ENCODE measurements at regions not wholly inside any gene's neighbourhood (a gene's known extent, or its start where the extent isn't known, plus 50 kb on each side); places are given as distances from the start of the nearest gene placed in this dataset.
"Not testable (repeated sequence)": the region's sequence is repeated elsewhere in the genome, so short reads cannot be mapped to it uniquely, and the experiment has no call there.

DNA sequence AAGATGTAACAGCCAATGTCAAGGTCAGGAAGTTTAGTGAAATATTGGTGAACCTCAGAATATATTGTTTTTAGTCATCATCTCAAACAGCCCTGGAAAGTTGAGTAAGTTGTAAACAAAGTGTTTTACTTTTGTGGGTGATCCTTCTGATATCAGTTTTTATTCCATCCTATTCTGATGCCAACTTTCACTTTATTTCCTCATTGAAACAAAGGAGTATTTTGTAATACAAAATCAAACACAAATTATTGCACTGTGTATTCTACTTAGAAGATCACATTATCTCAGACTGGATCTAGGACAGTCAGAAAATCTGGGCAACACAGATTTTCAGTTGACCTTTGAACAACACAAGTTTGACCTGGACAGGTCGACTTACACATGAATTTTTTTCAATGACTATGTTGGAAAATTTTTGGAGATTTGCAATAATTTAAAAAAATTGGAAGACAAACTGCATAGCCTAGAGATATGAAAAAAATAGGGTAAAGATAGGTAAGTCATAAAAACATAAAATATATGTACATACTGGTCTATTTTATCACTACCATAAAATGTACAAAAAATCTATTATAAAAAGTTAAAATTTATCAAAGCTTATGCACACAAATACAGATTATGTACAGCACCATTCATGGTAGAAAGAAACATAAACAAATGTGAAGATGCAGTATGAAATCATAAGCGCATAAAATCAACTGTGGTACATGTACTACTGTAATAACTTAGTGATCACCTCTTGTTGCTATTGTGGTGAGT, 709.1 kb upstream of the FAM241A start:
- H3K27ac ChIP-seq (ENCODE audit: low read depth in 1 of 2, low read length in 2 of 2), result no peak overlapping the region
- no peak for DNase-seq (ENCODE audit: low spot score)
- no peaks in the 10 kb centered on the region for H3K36me3 ChIP-seq (ENCODE audit: control insufficient read depth in 4 of 4, insufficient read depth in 3 of 4, low read depth in 1 of 4, low read length in 3 of 4)
- H3K27me3 ChIP-seq (ENCODE audit: control insufficient read depth in 4 of 4, insufficient read depth in 4 of 4, low read length in 3 of 4), result no peaks in the 10 kb centered on the region
- no peak overlapping the region for H3K9ac ChIP-seq (ENCODE audit: low read depth in 1 of 2, low read length in 2 of 2)
- H3K4me3 ChIP-seq (ENCODE audit: low read depth in 1 of 3, low read length in 3 of 3), result no peak overlapping the region
- no peaks in the 10 kb centered on the region for H3K4me1 ChIP-seq (ENCODE audit: control insufficient read depth in 4 of 4, insufficient read depth in 4 of 4, low read length in 3 of 4)
- no peaks in the 10 kb centered on the region for H3K9me3 ChIP-seq (ENCODE audit: control insufficient read depth in 4 of 4, low read length in 3 of 4)
- 57% methylated on average over 2 of the region's 2 CpGs for WGBS
- TF ChIP-seq HNF4A (conservative IDR thresholded peaks at IDR 0.05) (no peak), YY1 (IDR thresholded peaks at IDR 0.05) (no peak), GABPA (IDR thresholded peaks at IDR 0.05 in 1 of 2, conservative IDR thresholded peaks at IDR 0.05 in 1 of 2) (no peak), TAF1 (conservative IDR thresholded peaks at IDR 0.05) (no peak), HNF4G (IDR thresholded peaks at IDR 0.05) (no peak)
- TF ChIP-seq, protein P1, sequence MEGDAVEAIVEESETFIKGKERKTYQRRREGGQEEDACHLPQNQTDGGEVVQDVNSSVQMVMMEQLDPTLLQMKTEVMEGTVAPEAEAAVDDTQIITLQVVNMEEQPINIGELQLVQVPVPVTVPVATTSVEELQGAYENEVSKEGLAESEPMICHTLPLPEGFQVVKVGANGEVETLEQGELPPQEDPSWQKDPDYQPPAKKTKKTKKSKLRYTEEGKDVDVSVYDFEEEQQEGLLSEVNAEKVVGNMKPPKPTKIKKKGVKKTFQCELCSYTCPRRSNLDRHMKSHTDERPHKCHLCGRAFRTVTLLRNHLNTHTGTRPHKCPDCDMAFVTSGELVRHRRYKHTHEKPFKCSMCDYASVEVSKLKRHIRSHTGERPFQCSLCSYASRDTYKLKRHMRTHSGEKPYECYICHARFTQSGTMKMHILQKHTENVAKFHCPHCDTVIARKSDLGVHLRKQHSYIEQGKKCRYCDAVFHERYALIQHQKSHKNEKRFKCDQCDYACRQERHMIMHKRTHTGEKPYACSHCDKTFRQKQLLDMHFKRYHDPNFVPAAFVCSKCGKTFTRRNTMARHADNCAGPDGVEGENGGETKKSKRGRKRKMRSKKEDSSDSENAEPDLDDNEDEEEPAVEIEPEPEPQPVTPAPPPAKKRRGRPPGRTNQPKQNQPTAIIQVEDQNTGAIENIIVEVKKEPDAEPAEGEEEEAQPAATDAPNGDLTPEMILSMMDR (IDR thresholded peaks at IDR 0.05; ENCODE audit: low read depth, low read length, missing input control), result no peak

DNA sequence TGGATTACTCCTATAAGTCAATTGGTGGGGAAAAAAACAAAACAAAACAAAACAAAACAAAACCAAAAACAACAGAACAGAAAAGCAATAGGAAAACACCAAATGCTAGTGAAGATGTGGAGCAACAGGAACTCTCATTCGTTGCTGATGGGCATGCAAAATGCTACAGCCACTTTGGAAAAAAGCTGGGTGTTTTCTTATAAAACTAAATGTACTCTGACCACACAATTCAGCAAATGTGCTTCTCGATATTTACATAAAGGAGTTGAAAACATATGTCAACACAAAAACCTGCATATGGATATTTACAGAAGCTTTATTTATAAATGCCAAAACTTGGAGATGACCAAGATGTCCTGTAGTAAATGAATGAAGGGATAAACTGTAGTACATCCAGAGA, 703.6 kb upstream of the FAM241A start:
- DNase-seq (ENCODE audit: low spot score), result no peak
- Histone ChIP-seq H3K4me1 (ENCODE audit: control insufficient read depth in 4 of 4, insufficient read depth in 4 of 4, low read length in 3 of 4) (no peaks in the 10 kb centered on the region), H3K4me3 (ENCODE audit: low read depth in 1 of 3, low read length in 3 of 3) (no peak overlapping the region), H3K9ac (ENCODE audit: low read depth in 1 of 2, low read length in 2 of 2) (no peak overlapping the region), H3K36me3 (ENCODE audit: control insufficient read depth in 4 of 4, insufficient read depth in 3 of 4, low read depth in 1 of 4, low read length in 3 of 4) (no peaks in the 10 kb centered on the region), H3K27me3 (ENCODE audit: control insufficient read depth in 4 of 4, insufficient read depth in 4 of 4, low read length in 3 of 4) (no peaks in the 10 kb centered on the region), H3K9me3 (ENCODE audit: control insufficient read depth in 4 of 4, low read length in 3 of 4) (no peaks in the 10 kb centered on the region), H3K27ac (ENCODE audit: low read depth in 1 of 2, low read length in 2 of 2) (no peak overlapping the region)
- TF ChIP-seq HNF4A (conservative IDR thresholded peaks at IDR 0.05) (no peak), RAD21 (IDR thresholded peaks at IDR 0.05) (no peak), GABPA (IDR thresholded peaks at IDR 0.05 in 1 of 2, conservative IDR thresholded peaks at IDR 0.05 in 1 of 2) (no peak), FOXA2 (IDR thresholded peaks at IDR 0.05) (no peak), YY1 (IDR thresholded peaks at IDR 0.05) (no peak), RXRA (IDR thresholded peaks at IDR 0.05) (no peak), JUND (IDR thresholded peaks at IDR 0.05) (no peak), HNF4G (IDR thresholded peaks at IDR 0.05) (no peak), FOXA1 (IDR thresholded peaks at IDR 0.05) (no peak), NR2F2 (IDR thresholded peaks at IDR 0.05) (no peak), TAF1 (conservative IDR thresholded peaks at IDR 0.05) (no peak), EGR1 (IDR thresholded peaks at IDR 0.05; ENCODE audit: low read depth in 2 of 2) (no peak), SP1 (IDR thresholded peaks at IDR 0.05) (no peak)
- TF ChIP-seq, protein P1 (IDR thresholded peaks at IDR 0.05; ENCODE audit: low read depth, low read length, missing input control), result no peak
- TF ChIP-seq, protein P2, sequence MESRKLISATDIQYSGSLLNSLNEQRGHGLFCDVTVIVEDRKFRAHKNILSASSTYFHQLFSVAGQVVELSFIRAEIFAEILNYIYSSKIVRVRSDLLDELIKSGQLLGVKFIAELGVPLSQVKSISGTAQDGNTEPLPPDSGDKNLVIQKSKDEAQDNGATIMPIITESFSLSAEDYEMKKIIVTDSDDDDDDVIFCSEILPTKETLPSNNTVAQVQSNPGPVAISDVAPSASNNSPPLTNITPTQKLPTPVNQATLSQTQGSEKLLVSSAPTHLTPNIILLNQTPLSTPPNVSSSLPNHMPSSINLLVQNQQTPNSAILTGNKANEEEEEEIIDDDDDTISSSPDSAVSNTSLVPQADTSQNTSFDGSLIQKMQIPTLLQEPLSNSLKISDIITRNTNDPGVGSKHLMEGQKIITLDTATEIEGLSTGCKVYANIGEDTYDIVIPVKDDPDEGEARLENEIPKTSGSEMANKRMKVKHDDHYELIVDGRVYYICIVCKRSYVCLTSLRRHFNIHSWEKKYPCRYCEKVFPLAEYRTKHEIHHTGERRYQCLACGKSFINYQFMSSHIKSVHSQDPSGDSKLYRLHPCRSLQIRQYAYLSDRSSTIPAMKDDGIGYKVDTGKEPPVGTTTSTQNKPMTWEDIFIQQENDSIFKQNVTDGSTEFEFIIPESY (IDR thresholded peaks at IDR 0.05), result no peak
- TF ChIP-seq, protein P3, sequence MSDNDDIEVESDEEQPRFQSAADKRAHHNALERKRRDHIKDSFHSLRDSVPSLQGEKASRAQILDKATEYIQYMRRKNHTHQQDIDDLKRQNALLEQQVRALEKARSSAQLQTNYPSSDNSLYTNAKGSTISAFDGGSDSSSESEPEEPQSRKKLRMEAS (IDR thresholded peaks at IDR 0.05), result no peak
- TF ChIP-seq, protein P4, sequence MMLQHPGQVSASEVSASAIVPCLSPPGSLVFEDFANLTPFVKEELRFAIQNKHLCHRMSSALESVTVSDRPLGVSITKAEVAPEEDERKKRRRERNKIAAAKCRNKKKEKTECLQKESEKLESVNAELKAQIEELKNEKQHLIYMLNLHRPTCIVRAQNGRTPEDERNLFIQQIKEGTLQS (IDR thresholded peaks at IDR 0.05), result no peak
- TF ChIP-seq, protein P5, sequence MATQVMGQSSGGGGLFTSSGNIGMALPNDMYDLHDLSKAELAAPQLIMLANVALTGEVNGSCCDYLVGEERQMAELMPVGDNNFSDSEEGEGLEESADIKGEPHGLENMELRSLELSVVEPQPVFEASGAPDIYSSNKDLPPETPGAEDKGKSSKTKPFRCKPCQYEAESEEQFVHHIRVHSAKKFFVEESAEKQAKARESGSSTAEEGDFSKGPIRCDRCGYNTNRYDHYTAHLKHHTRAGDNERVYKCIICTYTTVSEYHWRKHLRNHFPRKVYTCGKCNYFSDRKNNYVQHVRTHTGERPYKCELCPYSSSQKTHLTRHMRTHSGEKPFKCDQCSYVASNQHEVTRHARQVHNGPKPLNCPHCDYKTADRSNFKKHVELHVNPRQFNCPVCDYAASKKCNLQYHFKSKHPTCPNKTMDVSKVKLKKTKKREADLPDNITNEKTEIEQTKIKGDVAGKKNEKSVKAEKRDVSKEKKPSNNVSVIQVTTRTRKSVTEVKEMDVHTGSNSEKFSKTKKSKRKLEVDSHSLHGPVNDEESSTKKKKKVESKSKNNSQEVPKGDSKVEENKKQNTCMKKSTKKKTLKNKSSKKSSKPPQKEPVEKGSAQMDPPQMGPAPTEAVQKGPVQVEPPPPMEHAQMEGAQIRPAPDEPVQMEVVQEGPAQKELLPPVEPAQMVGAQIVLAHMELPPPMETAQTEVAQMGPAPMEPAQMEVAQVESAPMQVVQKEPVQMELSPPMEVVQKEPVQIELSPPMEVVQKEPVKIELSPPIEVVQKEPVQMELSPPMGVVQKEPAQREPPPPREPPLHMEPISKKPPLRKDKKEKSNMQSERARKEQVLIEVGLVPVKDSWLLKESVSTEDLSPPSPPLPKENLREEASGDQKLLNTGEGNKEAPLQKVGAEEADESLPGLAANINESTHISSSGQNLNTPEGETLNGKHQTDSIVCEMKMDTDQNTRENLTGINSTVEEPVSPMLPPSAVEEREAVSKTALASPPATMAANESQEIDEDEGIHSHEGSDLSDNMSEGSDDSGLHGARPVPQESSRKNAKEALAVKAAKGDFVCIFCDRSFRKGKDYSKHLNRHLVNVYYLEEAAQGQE (IDR thresholded peaks at IDR 0.05), result no peak
- WGBS, result 71% methylated on average over 2 of the region's 2 CpGs

DNA sequence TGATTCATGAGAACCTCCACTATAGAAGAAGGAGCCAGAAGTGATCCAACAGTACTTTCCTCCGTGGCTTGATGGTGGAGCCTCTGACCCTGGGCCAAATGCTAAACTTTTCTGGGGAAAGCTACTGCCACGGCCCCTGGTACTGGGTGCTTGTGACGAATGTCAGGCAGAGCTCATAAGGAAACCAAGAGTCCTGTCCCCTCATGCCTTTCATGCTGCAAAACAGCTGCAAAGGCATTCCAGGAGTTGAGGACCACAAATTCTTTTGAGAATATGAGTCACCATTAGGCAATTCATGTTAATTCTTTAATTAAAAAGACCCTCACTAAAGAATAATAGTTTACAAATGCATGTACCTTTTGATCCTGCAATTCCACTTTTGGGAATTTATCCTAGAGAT, 700.4 kb upstream of the FAM241A start:
- not testable (repeated sequence) for H3K4me3 ChIP-seq (ENCODE audit: low read depth in 1 of 3, low read length in 3 of 3); H3K9ac ChIP-seq (ENCODE audit: low read depth in 1 of 2, low read length in 2 of 2); H3K27ac ChIP-seq (ENCODE audit: low read depth in 1 of 2, low read length in 2 of 2); H3K27me3 ChIP-seq (ENCODE audit: control insufficient read depth in 4 of 4, insufficient read depth in 4 of 4, low read length in 3 of 4); DNase-seq (ENCODE audit: low spot score); H3K9me3 ChIP-seq (ENCODE audit: control insufficient read depth in 4 of 4, low read length in 3 of 4); H3K4me1 ChIP-seq (ENCODE audit: control insufficient read depth in 4 of 4, insufficient read depth in 4 of 4, low read length in 3 of 4); H3K36me3 ChIP-seq (ENCODE audit: control insufficient read depth in 4 of 4, insufficient read depth in 3 of 4, low read depth in 1 of 4, low read length in 3 of 4)
- WGBS, result 67% methylated on average over 3 of the region's 3 CpGs

Data from liver (tissue), 8 donors.